ENCODE measurements at regions not wholly inside any gene's neighbourhood (a gene's known extent, or its start where the extent isn't known, plus 50 kb on each side); places are given as distances from the start of the nearest gene placed in this dataset.

GRCh38 chrX:123083924-123084323, 100.2 kb upstream of the GRIA3 start:
- 50% methylated on average over 1 of the region's 2 CpGs for WGBS (ENCODE audit: insufficient coverage)
- no peaks in the 10 kb centered on the region for H3K4me1 Mint-ChIP-seq
- Histone ChIP-seq H3K36me3 (replicated peaks in 1 of 2; ENCODE audit: control extremely low read depth in 1 of 2, control insufficient read depth in 1 of 2, extremely low read depth in 1 of 2, insufficient read depth in 2 of 2, low read length in 1 of 2) (no peaks in the 10 kb centered on the region), H3K9ac (ENCODE audit: low read length) (no peak overlapping the region), H3K4me3 (ENCODE audit: control extremely low read depth in 1 of 5, extremely low read depth in 1 of 5, insufficient read depth in 1 of 5, low read depth in 2 of 5, low read length in 4 of 5) (no peak overlapping the region), H3K79me2 (ENCODE audit: control insufficient read depth, insufficient read depth, low read length) (no peaks in the 10 kb centered on the region), H3K27ac (ENCODE audit: low read length in 2 of 2) (no peak overlapping the region), H3K4me1 (ENCODE audit: control insufficient read depth in 2 of 2, insufficient read depth in 2 of 2, low read length in 2 of 2) (no peaks in the 10 kb centered on the region), H3K27me3 (replicated peaks in 1 of 4; ENCODE audit: control extremely low read depth in 1 of 4, control insufficient read depth in 3 of 4, insufficient read depth in 4 of 4, low read length in 3 of 4) (no peaks in the 10 kb centered on the region), H4K20me1 (ENCODE audit: control insufficient read depth, insufficient read depth, low read length, poor library complexity, severe bottlenecking) (no peaks in the 10 kb centered on the region), H2AFZ (ENCODE audit: insufficient read depth, low read depth, low read length, poor library complexity, severe bottlenecking) (no peak overlapping the region), H3K9me3 (ENCODE audit: control extremely low read depth in 1 of 3, control insufficient read depth in 2 of 3, insufficient read depth in 1 of 3, low read length in 2 of 3) (no peaks in the 10 kb centered on the region), H3K4me2 (replicated peaks; ENCODE audit: low read depth, low read length, poor library complexity, severe bottlenecking) (no peak overlapping the region)
- H3K27me3 Mint-ChIP-seq, result no peaks in the 10 kb centered on the region
- ChIA-PET POLR2A (no interaction called here), CTCF (no interaction called here)
- ATAC-seq (ENCODE audit: low read depth), result no peak
- DNase-seq, result no peak
- no peaks in the 10 kb centered on the region for H3K9me3 Mint-ChIP-seq (ENCODE audit: insufficient read depth)
- TF ChIP-seq CTCF (IDR thresholded peaks at IDR 0.05), result no peak
- no peak for TF ChIP-seq EZH2 (IDR thresholded peaks at IDR 0.05; ENCODE audit: borderline replicate concordance, insufficient read depth, low read depth, low read length, poor library complexity, severe bottlenecking)
- intact Hi-C loops (cut with micrococcal nuclease), result no loop called here
- H3K27ac Mint-ChIP-seq, result no peak overlapping the region
- H3K4me3 Mint-ChIP-seq, result no peak overlapping the region

- Histone ChIP-seq H3K9ac (ENCODE audit: low read length) (no peak overlapping the region), H3K27me3 (replicated peaks in 1 of 4; ENCODE audit: control extremely low read depth in 1 of 4, control insufficient read depth in 3 of 4, insufficient read depth in 4 of 4, low read length in 3 of 4) (no peaks in the 10 kb centered on the region), H3K36me3 (replicated peaks in 1 of 2; ENCODE audit: control extremely low read depth in 1 of 2, control insufficient read depth in 1 of 2, extremely low read depth in 1 of 2, insufficient read depth in 2 of 2, low read length in 1 of 2) (no peaks in the 10 kb centered on the region), H3K4me2 (replicated peaks; ENCODE audit: low read depth, low read length, poor library complexity, severe bottlenecking) (no peak overlapping the region), H3K27ac (ENCODE audit: low read length in 2 of 2) (no peak overlapping the region), H3K9me3 (ENCODE audit: control extremely low read depth in 1 of 3, control insufficient read depth in 2 of 3, insufficient read depth in 1 of 3, low read length in 2 of 3) (no peaks in the 10 kb centered on the region), H3K4me1 (ENCODE audit: control insufficient read depth in 2 of 2, insufficient read depth in 2 of 2, low read length in 2 of 2) (no peaks in the 10 kb centered on the region), H3K4me3 (ENCODE audit: control extremely low read depth in 1 of 5, extremely low read depth in 1 of 5, insufficient read depth in 1 of 5, low read depth in 2 of 5, low read length in 4 of 5) (no peak overlapping the region), H4K20me1 (ENCODE audit: control insufficient read depth, insufficient read depth, low read length, poor library complexity, severe bottlenecking) (no peaks in the 10 kb centered on the region), H3K79me2 (ENCODE audit: control insufficient read depth, insufficient read depth, low read length) (no peaks in the 10 kb centered on the region), H2AFZ (ENCODE audit: insufficient read depth, low read depth, low read length, poor library complexity, severe bottlenecking) (no peak overlapping the region)
- Mint-ChIP-seq H3K4me3 (no peak overlapping the region), H3K9me3 (ENCODE audit: insufficient read depth) (no peaks in the 10 kb centered on the region), H3K4me1 (no peaks in the 10 kb centered on the region), H3K27me3 (no peaks in the 10 kb centered on the region), H3K27ac (no peak overlapping the region)
- ChIA-PET POLR2A (no interaction called here), CTCF (no interaction called here)
- WGBS (ENCODE audit: insufficient coverage), result no CpG with 5 or more reads among the region's 2 CpGs
- DNase-seq, result no peak
- no peak for TF ChIP-seq CTCF (IDR thresholded peaks at IDR 0.05)
- no peak for TF ChIP-seq EZH2 (IDR thresholded peaks at IDR 0.05; ENCODE audit: borderline replicate concordance, insufficient read depth, low read depth, low read length, poor library complexity, severe bottlenecking)
- ATAC-seq (ENCODE audit: low read depth), result no peak
- intact Hi-C loops (cut with micrococcal nuclease), result no loop called here
These were observed 99.3 kb upstream of the GRIA3 start for GRCh38 chrX:123084797-123085196.

All from B cell (primary cell).